Transverse colon (tissue), 4 donors: ENCODE measurements at regions not wholly inside any gene's neighbourhood (a gene's known extent, or its start where the extent isn't known, plus 50 kb on each side); places are given as distances from the start of the nearest gene placed in this dataset.

Experiments
- DNase-seq: peaks from one replicate; pipeline ENCODE4 v3.0.0-alpha.2; 2019
- H3K27ac ChIP-seq, 4 donors: fragments of 200-600 bp; sonication (generic); 2 replicates each; pipeline ENCODE4 v1.5.1; 2016 to 2018; ENCODE audit warnings: inconsistent platforms in 4 of 4
- H3K27me3 ChIP-seq: fragments of 200-600 bp; sonication (generic); 2 replicates; pipeline ENCODE4 v1.5.1; 2017; ENCODE audit warnings: inconsistent platforms
- H3K36me3 ChIP-seq, 4 donors: fragments of 200-600 bp; sonication (generic); 2 replicates each; pipeline ENCODE4 v1.5.1; 2017 to 2019; ENCODE audit warnings: inconsistent platforms in 4 of 4
- H3K4me1 ChIP-seq, 4 donors: fragments of 200-600 bp; sonication (generic); 2 replicates each; pipeline ENCODE4 v1.5.1; 2017 to 2020; ENCODE audit warnings: inconsistent platforms in 4 of 4
- H3K4me3 ChIP-seq, 4 donors: fragments of 200-600 bp; sonication (generic); 1 replicate in 1 of 4; 2 replicates in 3 of 4; pipeline versions ENCODE4 v1.5.1 to v1.6.1; 2017 to 2019; ENCODE audit warnings: inconsistent platforms in 4 of 4
- H3K9me3 ChIP-seq, 2 donors: fragments of 200-600 bp; sonication (generic); 2 replicates each; pipeline ENCODE4 v1.5.1; 2017 to 2019; ENCODE audit warnings: inconsistent platforms in 2 of 2
- EP300 ChIP-seq: sonication (generic); formaldehyde crosslinking; IDR thresholded peaks from one replicate; pipeline ENCODE4 v1.6.1; 2017; ENCODE audit warnings: antibody characterized with exemption, low read depth
- POLR2A ChIP-seq: fragments of 450-650 bp; IDR thresholded peaks from one replicate; pipeline ENCODE4 v1.6.1; 2016; ENCODE audit warnings: antibody characterized with exemption, mild to moderate bottlenecking, moderate library complexity
- POLR2AphosphoS5 ChIP-seq, 3 donors: sonication (generic); formaldehyde crosslinking; IDR thresholded peaks; one replicate each; pipeline ENCODE4 v1.6.1; 2016; ENCODE audit warnings: antibody characterized with exemption in 3 of 3
- WGBS, 2 donors: methylation state at CpG; one replicate each; pipeline ENCODE4 v1.1.5; 2018; ENCODE audit warnings: low coverage in 1 of 2; 5-methylcytosine and 5-hydroxymethylcytosine counted together
- in situ Hi-C, 4 donors: fragments of 200-750 bp; cut with MboI; loops; one replicate each; pipeline versions ENCODE4 v1.15.0 to v1.15.1; 2017; ENCODE audit warnings: low sequenced_read_pairs in 3 of 4, low pct_ligation_motif_present in 1 of 4, low pct_unique_long_range_greater_than_20kb in 1 of 4
- intact Hi-C: fragments of 100-400 bp; cut with DNase I; formaldehyde crosslinking; loops from one replicate; pipeline ENCODE4 v1.15.1; 2023; ENCODE audit warnings: low total_unique reads
- TF ChIP-seq, protein P1 (sequence below), 5 experiments: fragments of 200-600 bp in 3 of 5; fragments of 450-650 bp in 2 of 5; sonication (generic) in 3 of 5; IDR thresholded peaks; 1 replicate in 2 of 5; 2 replicates in 3 of 5; pipeline ENCODE4 v1.5.1; 2016 to 2017; ENCODE audit warnings: antibody characterized with exemption in 5 of 5, inconsistent platforms in 3 of 5, mild to moderate bottlenecking in 2 of 5, moderate library complexity in 1 of 5

GRCh38 chr2:34030273-34030672 lies 431.2 kb upstream of the FAM98A start:
- no peaks in the 10 kb centered on the region for H3K36me3 ChIP-seq
- in situ Hi-C loops (no loop called here), intact Hi-C loops (no loop called here)
- TF ChIP-seq POLR2AphosphoS5 (IDR thresholded peaks at IDR 0.05) (peak in 2 of 3 donors; percentile 29 to 39), POLR2A (no peak)
- no peaks in the 10 kb centered on the region for H3K4me1 ChIP-seq
- no peak for DNase-seq
- H3K27me3 ChIP-seq = no peaks in the 10 kb centered on the region
- WGBS, 2 donors = 75 to 80% methylated on average over 1 of the region's 1 CpG
- no peak overlapping the region for H3K4me3 ChIP-seq
- H3K9me3 ChIP-seq = no peaks in the 10 kb centered on the region
- peak overlapping the region in 1 of 4 donors; percentile 37 for H3K27ac ChIP-seq

DNA sequence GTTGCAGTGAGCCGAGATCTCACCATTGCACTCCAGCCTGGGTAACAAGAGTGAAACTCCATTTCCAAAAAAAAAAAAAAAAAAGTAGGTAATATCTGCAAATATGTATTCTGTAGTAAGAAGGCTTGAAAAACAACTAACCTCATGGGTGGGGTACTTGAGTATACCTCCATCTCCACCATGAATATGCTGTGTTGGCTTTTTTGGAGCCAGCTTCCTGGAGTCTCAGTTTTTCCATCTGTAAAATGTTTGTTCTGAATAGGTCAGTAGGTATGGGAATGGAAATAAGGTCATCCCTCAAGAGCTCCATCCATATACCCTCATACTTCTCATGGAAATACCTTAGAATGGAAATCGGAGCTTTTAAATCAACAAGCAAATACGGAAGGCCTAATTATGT lies 430.0 kb upstream of the FAM98A start:
- H3K27me3 ChIP-seq = no peaks in the 10 kb centered on the region
- in situ Hi-C loops (no loop called here), intact Hi-C loops (no loop called here)
- H3K36me3 ChIP-seq = no peaks in the 10 kb centered on the region
- H3K9me3 ChIP-seq = no peaks in the 10 kb centered on the region
- H3K4me3 ChIP-seq = no peak overlapping the region
- no peaks in the 10 kb centered on the region for H3K4me1 ChIP-seq
- H3K27ac ChIP-seq = no peak overlapping the region
- DNase-seq = no peak
- WGBS, 2 donors = 89 to 95% methylated on average over 3 of the region's 3 CpGs
- TF ChIP-seq, protein P1, sequence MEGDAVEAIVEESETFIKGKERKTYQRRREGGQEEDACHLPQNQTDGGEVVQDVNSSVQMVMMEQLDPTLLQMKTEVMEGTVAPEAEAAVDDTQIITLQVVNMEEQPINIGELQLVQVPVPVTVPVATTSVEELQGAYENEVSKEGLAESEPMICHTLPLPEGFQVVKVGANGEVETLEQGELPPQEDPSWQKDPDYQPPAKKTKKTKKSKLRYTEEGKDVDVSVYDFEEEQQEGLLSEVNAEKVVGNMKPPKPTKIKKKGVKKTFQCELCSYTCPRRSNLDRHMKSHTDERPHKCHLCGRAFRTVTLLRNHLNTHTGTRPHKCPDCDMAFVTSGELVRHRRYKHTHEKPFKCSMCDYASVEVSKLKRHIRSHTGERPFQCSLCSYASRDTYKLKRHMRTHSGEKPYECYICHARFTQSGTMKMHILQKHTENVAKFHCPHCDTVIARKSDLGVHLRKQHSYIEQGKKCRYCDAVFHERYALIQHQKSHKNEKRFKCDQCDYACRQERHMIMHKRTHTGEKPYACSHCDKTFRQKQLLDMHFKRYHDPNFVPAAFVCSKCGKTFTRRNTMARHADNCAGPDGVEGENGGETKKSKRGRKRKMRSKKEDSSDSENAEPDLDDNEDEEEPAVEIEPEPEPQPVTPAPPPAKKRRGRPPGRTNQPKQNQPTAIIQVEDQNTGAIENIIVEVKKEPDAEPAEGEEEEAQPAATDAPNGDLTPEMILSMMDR (IDR thresholded peaks at IDR 0.05) = no peak
- TF ChIP-seq EP300 = no peak
- no peak for TF ChIP-seq POLR2AphosphoS5 (IDR thresholded peaks at IDR 0.05)
- TF ChIP-seq POLR2A = no peak

DNA sequence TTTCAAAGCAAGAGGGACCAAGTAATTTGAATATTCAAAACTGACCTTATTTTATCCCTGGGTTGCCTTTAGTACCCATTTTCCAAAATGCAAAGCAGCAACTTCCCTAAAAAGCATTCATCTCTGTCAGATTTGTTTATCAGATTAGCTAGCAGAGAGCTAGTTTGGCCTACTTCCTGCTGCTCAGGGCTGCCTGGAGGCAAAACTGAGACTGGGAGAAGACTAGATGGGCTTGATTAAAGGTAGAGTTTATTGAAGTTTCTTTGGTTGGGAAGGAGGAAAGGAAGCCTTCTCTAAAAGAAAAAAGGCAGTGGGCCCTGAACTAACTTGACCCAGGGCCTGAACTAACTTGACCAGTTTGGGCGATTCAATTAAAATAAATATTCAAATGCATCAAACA lies 426.1 kb upstream of the FAM98A start:
- Histone ChIP-seq H3K4me1 (no peaks in the 10 kb centered on the region), H3K4me3 (no peak overlapping the region), H3K27me3 (no peaks in the 10 kb centered on the region), H3K9me3 (no peaks in the 10 kb centered on the region), H3K27ac (no peak overlapping the region), H3K36me3 (no peaks in the 10 kb centered on the region)
- intact Hi-C loops = no loop called here
- TF ChIP-seq POLR2A = no peak
- TF ChIP-seq, protein P1 (IDR thresholded peaks at IDR 0.05) = no peak
- TF ChIP-seq EP300 = no peak
- no peak for TF ChIP-seq POLR2AphosphoS5 (IDR thresholded peaks at IDR 0.05)
- in situ Hi-C loops = no loop called here
- 67 to 81% methylated on average over 1 of the region's 1 CpG for WGBS, 2 donors
- DNase-seq = no peak

- intact Hi-C loops = no loop called here
Observed at GRCh38 chr2:34012715-34013302, 413.7 kb upstream of the FAM98A start.

More at GRCh38 chr2:34012715-34013302, 413.7 kb upstream of the FAM98A start:
- Histone ChIP-seq H3K27ac (no peak overlapping the region), H3K27me3 (no peaks in the 10 kb centered on the region), H3K4me1 (peaks cover 0 to 4% (median 0%) of the 10 kb centered on the region in 4 donors), H3K36me3 (no peaks in the 10 kb centered on the region), H3K9me3 (peaks cover 0 to 4% of the 10 kb centered on the region in 2 donors), H3K4me3 (no peak overlapping the region)
- in situ Hi-C loops = no loop called here
- 7 to 8% methylated on average over 4 to 6 of the region's 6 CpGs for WGBS, 2 donors
- DNase-seq = peak; percentile 44
- TF ChIP-seq, protein P1 (IDR thresholded peaks at IDR 0.05) = peak; percentile 42 to 60 (median 53)
- TF ChIP-seq EP300 = no peak
